ENCODE measurements at regions not wholly inside any gene's neighbourhood (a gene's known extent, or its start where the extent isn't known, plus 50 kb on each side); places are given as distances from the start of the nearest gene placed in this dataset.

DNA sequence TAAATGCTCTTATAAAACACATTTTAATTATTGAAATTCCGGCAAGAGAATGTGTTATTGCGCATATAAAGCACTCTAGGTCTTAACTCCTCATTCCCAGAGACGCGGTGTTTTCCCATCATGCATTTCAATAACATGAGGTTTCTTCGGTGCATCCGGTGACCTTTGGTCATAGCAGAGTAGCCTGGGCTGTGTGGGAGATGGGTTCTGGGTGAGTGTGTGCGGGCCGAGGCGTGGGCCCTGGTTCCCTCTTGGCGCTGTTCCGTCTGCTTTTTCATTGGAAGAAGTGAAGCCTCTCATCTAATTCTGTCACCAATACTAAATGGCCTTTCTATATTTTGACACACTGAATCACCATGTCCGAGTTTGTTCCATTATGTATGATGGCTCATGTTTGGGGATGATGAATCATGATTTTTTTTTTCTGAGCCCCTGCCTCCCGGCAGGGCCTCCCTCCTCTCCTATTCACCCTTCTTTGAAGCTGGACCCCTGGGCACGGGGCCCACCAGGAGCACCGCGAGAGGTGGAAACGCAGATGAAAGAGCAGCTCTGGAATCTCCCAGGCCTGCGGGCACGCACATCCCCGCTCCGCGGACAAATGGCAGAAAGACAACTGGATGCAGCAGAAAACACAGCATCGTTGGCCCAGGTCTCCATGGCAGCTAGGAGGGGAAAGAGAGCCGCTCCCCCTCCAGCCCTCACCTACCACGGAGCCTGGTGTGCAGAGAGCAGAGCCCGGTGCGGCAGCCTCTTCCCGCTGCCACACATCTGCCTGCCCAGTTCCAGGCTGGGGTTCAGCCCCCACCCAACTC lies 85.8 kb upstream of the HPCAL1 start (continued):
- TF ChIP-seq, protein P1, sequence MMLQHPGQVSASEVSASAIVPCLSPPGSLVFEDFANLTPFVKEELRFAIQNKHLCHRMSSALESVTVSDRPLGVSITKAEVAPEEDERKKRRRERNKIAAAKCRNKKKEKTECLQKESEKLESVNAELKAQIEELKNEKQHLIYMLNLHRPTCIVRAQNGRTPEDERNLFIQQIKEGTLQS (IDR thresholded peaks at IDR 0.05), result 0 out of 2 replicates have a peak, but pooled peaks have one; percentile 8
- TF ChIP-seq, protein P1 (CRISPR knock-in tag; conservative IDR thresholded peaks at IDR 0.05), result no peak
- TF ChIP-seq SREBF2 (CRISPR knock-in tag; IDR thresholded peaks at IDR 0.05) (no peak), NCOA1 (IDR thresholded peaks at IDR 0.05; ENCODE audit: low read depth) (no peak), ETV5 (CRISPR knock-in tag; IDR thresholded peaks at IDR 0.05; ENCODE audit: low read depth) (no peak), NFIX (CRISPR knock-in tag; IDR thresholded peaks at IDR 0.05; ENCODE audit: low read depth) (no peak), FOSL1 (tag; conservative IDR thresholded peaks at IDR 0.05) (no peak), ZFPM2 (CRISPR knock-in tag; IDR thresholded peaks at IDR 0.05) (no peak), PHF20 (IDR thresholded peaks at IDR 0.05; ENCODE audit: partially characterized antibody) (no peak), ZNF274 (IDR thresholded peaks at IDR 0.05; ENCODE audit: borderline replicate concordance, low read depth, low read length) (no peak), RBM22 (IDR thresholded peaks at IDR 0.05; ENCODE audit: low read depth, low read length, poor library complexity, severe bottlenecking) (no peak), POLR2G (IDR thresholded peaks at IDR 0.05; ENCODE audit: low read depth, low read length) (peak; percentile 34; the same call in 1 of the 2 replicates), CHD4 (IDR thresholded peaks at IDR 0.05; ENCODE audit: insufficient read depth, insufficient replicate concordance, low read depth, low read length, poor library complexity, severe bottlenecking) (no peak), YY1 (IDR thresholded peaks at IDR 0.05; ENCODE audit: borderline replicate concordance in 1 of 3, control insufficient read depth in 1 of 3, extremely low read depth in 1 of 3, insufficient read depth in 3 of 3, insufficient read length in 1 of 3, insufficient replicate concordance in 2 of 3, low read depth in 1 of 3, low read length in 2 of 3) (no peak)

Data from K562 (cell line).